GM18507 (cell line): ENCODE measurements at regions not wholly inside any gene's neighbourhood (a gene's known extent, or its start where the extent isn't known, plus 50 kb on each side); places are given as distances from the start of the nearest gene placed in this dataset.
"Not testable (repeated sequence)": the region's sequence is repeated elsewhere in the genome, so short reads cannot be mapped to it uniquely, and the experiment has no call there.

ENCODE experiments used
- DNase-seq: peaks from one replicate; pipeline ENCODE4 v3.0.0; 2011; ENCODE audit warnings: low read depth; ENCODE audit not compliant: insufficient read length; ENCODE audit errors: extremely low spot score
- FAIRE-seq: peaks from 2 replicates; lab custom pipeline; 2011; peaks lifted over from hg19 to GRCh38; lab: Jason Lieb, UNC

DNA sequence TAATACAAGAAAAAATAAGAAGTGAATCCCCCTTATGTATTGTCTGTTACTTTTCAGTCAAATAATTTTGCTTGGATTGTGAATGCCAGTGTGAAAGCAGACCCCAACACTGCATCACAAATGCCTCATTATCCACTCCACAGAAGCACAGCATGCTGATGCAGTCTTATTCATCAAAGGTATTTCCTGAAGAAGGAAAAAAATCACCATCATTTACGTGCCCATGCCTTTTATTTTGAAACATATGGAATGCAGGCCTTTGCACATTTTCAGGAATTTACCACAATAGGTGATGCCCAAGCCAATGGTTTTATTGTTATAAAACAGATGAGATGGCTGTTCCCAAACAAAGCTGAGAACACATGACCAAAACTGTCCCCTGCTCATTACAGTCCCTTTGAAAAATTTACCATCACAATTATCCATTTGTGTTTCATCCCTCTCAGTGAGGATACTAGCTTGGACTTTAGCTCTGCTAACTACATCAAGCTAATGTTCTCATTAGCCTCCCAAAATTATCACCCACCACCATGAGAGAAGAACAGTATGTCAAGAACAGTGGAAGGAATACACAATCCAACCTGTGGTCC, 180.6 kb upstream of the HTR1E start:
- no peak for DNase-seq
- FAIRE-seq: no peak

DNA sequence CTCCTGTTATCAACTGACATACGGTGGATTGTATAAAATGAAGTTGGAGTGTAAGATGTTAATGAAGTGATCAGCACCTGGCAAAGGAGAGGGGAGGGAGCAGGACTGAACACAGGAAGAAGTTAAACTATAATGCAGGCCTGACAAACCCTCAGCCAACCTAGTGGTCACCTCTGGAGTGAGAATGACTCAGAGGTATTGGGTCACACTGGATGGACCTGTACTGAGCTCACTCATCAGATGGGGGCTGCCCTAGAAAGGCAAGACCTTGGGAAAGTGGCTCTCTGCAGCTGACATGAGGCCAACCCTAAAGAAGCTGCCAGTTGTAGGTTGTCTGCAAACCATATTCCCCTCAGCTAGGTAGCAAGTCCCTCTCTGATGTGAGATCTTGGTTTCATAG, 193.3 kb upstream of the HTR1E start:
- FAIRE-seq: no peak
- DNase-seq: no peak

DNA sequence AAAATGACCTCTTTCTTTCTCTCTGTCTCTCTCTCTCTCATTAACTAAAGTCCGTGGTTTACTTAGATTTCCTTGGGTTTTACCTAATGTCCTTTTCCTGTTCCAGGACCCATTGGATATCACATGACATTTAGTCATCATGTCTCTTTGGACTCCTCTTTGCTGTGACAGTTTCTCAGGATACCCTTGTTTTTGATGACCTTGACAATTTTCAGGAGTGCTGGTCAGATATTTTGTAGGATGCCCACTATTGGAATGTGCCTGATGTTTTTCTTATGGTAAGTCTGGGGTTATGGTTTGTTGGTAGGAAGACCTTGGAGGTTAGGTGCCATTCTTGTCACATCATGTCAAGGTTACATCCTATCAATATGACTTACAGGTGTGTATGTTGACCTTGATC, 199.2 kb upstream of the HTR1E start:
- no peak for DNase-seq
- FAIRE-seq: no peak

DNA sequence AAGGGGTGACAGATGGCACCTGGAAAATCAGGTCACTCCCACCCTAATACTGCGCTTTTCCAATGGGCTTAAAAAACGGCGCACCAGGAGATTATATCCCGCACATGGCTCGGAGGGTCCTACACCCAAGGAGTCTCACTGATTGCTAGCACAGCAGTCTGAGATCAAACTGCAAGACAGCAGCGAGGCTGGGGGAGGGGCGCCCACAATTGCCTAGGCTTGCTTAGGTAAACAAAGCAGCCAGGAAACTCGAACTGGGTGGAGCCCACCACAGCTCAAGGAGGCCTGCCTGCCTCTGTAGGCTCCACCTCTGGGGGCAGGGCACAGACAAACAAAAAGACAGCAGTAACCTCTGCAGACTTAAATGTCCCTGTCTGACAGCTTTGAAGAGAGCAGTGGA, 205.7 kb upstream of the HTR1E start:
- not testable (repeated sequence) for DNase-seq, FAIRE-seq

DNA sequence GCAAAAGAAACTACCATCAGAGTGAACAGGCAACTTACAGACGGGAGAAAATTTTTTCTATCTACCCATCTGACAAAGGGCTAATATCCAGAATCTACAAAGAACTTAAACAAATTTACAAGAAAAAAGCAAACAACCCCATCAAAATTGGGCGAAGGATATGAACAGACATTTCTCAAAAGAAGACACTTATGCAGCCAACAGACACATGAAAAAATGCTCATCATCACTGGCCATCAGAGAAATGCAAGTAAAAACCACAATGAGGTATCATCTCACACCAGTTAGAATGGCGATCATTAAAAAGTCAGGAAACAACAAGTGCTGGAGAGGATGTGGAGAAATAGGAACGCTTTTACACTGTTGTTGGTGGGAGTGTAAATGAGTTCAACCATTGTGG, 206.6 kb upstream of the HTR1E start:
- not testable (repeated sequence) for FAIRE-seq

DNA sequence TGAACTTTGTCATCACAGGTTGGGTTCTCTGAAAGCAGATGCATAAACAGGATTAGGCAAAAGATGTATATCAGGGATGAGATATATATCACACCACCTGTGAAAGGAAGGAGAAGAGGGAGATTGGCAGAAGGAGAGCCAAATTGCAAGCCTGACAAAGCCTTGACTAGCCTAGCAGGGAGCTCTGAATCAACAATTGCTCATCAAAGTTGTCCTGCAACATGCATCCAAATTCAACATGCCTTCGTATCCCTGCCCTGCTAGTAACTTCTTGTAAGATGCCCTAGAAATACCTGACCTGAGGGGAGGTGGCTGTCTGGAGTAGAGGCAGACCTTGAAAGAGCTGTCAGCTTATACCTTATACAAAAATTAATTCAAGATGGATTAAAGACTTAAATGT, 207.1 kb upstream of the HTR1E start:
- DNase-seq (no peak), FAIRE-seq (no peak)

More for the DNA sequence above, 206.6 kb upstream of the HTR1E start:
- DNase-seq: not testable (repeated sequence)

DNA sequence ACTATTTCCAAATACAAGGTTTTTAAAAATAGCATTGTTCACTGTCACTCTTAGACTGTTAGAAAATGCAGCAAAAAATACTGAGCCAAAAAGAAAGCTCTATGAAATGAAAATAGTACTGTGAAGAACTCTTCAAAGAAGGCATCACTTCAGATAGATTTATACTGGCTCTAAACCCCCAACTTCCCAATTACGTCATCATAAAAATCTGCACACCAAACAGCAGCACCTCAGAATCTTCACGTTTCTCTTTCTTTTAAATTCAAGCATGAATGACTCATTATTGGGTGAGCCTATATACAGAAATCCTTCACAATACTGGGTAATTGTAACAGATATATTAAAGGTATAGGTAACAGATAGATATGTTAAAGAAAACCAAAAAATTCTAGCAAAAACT, 208.4 kb upstream of the HTR1E start:
- FAIRE-seq (no peak), DNase-seq (no peak)

DNA sequence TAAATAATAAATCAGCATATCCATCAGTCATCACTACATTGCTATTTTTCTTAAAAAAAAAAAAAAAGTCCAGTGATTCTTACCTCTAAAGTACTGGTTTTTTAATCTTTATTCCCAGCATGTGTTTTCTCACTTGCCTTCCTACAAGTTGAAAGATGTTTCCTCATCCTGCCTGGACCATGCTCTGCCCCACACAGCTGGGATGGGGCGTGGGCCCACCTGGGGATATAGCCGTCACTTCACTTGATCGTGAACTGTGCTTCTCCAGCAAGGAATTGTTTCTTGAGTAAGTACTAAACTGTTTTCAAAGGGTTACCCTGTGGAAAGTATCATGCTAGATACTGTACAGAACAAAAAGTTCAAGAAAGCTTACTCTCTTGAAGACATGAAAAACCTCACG, 212.6 kb upstream of the HTR1E start:
- FAIRE-seq (no peak), DNase-seq (no peak)

DNA sequence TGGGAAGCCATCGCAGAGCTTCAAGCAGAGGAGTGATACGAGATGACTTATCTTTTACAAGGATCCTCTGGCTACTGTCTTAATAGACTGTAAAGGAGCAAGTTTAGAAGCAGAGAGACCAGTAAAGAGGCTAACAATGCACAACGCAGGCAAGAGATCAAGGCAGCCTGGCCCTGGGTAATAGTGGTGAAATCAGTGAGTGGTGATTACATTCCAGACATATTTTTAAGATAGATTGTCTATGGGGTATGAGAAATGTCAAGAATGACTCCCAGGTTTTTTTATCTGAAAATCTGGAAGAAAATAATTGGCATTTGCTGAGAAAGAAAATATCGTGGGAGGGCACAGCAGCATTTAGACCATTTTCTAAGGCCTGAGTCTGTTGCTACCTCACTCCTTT, 213.6 kb upstream of the HTR1E start:
- no peak for DNase-seq
- no peak for FAIRE-seq

DNA sequence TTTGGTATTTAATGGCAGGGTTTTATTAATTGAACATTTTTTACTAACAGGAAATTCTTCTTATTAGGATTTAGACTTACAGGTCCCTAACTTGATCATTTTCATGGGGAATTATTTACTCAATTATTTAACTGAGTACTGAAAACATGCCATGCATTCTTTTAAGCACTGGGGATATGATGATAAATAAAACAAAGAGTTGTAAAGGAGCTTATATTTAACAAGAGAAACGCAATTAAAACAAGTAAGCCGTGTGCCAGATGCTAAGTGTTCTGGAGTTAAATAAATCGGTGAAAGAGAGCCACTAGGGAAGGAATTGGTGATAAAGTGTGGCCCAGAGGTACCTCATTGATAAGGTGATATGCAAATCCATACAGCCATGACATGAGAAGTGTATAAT, 214.2 kb upstream of the HTR1E start:
- DNase-seq (no peak), FAIRE-seq (no peak)

DNA sequence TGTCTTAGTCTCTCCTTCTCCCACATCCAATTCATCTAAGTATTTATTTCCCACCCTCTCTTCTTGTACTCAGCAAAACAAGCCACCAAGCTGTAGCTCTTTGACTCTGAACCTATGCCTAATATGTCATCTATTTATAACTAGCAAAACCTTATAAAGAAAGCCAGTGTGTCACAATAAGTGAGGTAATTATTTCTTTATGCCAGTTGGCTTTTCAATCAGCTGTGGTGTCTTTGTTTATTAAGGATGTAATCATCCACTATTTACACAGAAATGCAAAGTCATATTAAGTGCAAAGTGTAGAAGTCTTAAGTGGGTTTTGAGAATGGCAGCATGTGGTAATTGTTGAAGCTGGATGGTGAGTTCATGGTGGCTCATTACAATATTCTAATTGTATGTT, 215.2 kb upstream of the HTR1E start:
- DNase-seq (no peak), FAIRE-seq (no peak)

DNA sequence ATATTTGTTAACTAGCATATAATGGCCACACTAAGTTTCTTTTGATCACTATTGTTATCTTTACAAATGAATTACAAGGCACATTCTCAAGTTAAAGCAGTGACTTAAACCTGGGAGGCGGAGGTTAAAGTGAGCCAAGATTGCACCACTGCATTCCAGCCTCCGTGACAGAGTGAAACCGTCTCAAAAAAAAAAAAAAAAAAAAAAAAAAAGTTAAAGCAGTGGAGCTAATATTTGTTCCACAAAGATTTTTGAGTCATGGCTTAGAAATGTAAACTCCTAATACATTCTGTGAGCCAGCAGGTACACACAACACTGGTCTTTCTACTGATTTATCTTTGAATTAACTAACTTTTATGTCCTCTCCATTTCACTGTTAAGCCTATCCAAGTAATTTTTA, 221.7 kb upstream of the HTR1E start:
- no peak for DNase-seq

DNA sequence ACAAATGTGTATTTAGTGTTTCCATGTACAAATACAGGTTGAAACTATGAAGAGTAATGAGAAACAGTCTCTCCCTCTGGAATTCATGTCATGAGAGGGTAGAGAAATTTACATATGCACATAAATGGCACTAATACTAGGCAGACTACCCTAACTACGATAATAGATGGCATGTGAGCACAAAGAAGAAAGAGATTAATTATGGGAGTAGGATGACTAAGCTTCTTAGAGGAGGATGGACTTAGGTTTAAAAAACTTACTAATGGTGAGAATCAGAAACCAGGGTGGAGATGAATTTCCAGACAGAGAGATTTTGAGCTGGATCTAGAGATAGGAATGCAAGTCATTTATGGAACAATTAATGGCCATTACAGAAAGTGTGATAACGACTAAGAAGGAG, 225.3 kb upstream of the HTR1E start:
- no peak for FAIRE-seq
- no peak for DNase-seq

More for the DNA sequence above, 221.7 kb upstream of the HTR1E start:
- FAIRE-seq: no peak

DNA sequence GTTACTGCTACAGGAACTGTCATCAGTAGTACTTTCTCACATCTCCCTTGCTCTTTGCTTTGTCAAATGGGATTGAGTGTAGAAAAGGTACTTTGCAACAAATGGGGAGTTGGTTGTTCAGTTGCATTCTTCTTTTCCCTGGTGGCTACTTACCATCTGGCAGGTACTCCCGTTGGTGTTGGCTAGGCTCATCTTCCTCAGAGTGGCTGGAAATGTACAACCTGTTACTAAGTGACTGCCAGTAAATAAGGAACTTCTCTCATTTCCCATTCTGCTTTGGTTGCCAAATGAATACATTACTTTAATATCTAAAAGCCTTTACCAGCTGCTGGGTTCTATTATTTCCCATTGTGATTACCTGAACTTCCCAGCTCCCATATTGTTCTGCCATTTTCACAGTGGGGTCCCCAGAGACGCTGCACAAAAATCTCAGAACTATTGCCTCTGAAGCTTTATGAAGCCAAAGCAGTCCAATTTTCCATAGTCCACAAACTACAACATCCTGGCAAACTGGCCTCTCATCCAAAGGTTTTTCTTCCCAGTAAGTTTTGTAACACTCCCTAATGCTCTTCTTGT, 229.7 kb upstream of the HTR1E start:
- FAIRE-seq (no peak), DNase-seq (no peak)

DNA sequence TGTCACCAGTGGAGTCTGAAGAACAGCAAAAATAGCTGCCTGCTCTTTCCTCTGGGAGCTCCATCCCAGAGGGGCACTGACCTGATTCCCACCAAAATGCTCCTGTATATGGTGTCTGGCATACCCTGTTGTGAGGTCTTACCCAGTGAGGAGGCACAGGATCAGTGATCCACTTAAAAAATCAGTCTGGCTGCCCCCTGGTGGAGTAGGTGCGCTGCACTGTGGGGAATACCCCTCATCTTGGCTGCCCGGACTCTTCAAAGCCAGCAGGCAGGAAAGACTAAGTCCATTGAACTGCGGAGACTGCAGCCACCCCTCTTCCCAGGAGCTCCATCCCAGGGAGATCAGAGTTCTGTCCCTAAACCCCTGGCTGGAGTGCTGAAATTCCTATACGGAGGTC, 230.9 kb upstream of the HTR1E start:
- DNase-seq: no peak
- FAIRE-seq: no peak

DNA sequence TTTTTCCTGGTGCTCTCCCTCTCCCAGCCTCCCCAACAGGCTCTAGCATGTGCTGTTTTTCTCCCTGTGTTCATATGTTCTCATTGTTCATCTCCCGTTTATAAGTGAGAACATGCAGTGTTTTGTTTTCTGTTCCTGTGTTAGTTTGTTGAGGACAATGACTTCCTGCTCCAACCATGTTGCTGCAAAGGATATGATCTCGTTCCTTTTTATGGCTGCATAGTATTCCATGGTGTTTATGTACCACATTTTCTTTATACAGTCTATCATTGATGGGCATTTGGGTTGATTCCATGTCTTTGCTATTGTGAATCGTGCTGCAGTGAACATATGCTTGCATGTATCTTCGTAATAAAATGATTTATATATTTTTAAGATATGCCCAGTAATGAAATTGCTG, 236.1 kb upstream of the HTR1E start:
- FAIRE-seq, DNase-seq: not testable (repeated sequence)

DNA sequence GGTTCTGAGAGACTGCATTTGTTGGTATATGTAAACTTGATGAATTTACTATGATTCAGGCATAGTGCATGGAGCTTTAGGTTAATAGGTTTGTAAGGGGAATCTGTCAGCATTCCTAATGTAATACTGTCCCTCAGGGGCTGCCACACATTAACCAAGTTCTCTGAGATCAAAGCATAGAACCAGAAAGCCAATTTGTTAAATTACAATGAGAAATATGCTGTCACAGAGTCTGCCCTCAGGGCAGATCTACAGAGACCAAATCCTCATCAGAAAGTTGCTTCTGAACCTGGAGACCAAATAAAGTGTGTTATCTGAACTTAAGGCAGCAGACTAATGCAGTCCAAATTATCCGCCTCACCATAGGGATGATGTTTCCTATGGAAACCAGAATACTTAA, 250.8 kb upstream of the HTR1E start:
- FAIRE-seq (no peak), DNase-seq (no peak)

DNA sequence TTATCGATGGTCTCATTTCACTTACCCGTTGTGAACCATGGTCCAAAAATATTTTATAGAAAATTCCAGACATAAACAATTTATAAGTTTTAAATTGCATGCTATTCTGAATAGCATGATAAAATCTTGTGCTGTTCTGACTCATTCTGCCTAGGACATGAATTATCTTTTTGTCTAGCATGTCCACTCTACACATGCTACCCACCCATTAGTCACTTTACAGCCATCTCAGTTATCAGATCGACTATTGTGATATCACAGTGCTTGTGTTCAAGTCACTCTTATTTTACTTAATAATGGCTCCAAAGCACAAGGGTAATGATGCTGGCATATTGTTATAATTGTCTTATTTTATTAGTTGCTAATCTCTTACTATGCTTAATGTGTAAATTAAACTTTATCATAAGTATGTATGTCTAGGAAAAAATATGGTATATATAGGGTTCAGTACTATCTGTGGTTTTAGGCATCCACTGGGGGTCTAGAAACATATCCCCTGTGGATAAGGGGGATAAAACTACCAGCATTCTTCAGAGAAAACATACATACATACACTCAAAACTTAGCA, 252.0 kb upstream of the HTR1E start:
- no peak for FAIRE-seq
- no peak for DNase-seq

DNA sequence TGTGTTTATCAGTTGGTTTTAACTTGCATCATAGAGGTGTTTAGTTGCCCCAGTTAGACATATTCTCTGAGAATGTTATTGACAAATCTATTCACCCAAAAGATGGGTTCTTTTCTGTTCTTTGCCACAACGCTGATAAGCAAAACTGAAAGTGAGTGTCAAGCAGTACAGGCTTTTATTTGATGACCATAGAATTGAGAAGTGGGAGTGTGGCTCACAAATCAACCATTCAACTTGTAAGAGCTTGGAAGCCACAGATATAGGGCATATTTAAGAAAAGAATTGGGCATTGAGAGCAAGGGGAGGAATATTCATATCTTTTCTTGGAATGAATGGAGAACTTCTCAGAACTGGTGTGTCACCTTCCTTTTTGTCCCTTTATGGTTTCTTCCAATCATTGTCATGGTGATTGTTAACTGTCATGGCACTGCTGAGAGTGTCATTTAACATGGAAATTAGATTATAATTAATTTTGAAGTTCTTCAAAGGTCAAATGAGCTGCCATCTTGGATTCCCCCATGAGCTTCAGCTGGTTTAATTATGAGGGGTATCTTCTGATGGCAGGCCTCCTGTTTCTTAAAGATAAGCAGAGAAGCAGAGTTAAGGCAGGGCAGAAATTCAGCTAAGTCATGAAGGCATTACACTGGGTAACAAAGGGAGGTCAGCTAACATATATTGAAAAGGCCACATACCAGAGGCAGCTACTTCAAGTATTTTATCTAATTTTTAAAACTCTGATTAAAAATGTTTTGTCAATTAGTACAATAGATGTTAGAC, 254.0 kb upstream of the HTR1E start:
- no peak for DNase-seq
- FAIRE-seq: no peak

DNA sequence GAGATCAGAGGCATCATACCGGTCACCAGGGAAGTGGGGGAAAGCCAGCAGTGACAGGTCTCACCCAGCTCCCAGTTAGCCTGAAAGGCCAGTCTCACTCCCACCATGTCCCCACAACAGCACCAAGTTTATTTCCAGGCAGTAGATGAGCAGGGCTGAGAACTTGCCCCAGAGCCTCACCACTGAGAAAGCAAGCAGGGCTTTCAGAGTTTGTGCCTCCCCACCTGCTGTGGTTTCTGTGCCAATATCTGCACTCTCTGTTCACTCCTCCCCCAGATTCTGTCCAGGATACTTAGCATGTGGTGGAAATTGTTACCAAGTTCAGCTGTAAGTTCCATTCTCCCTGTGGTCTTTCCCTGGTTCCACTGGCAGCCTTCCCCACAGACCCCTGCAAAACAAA, 255.0 kb upstream of the HTR1E start:
- FAIRE-seq (no peak), DNase-seq (no peak)

DNA sequence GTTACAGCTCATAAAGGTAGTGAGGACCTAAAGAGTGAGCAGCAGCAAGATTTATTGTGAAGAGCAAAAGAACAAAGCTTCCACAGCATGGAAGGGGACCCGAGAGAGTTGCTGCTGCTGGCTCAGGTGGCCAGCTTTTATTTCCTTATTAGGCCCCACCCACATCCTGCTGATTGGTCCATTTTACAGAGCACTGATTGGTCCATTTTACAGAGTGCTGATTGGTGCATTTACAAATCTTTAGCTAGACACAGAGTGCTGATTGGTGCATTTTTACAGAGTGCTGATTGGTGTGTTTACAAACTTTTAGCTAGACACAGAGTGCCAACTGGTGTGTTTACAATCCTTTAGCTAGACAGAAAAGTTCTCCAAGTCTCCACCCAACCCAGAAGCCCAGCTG, 256.2 kb upstream of the HTR1E start:
- FAIRE-seq, DNase-seq: not testable (repeated sequence)
